HG03280 (cell line): ENCODE measurements at regions not wholly inside any gene's neighbourhood (a gene's known extent, or its start where the extent isn't known, plus 50 kb on each side); places are given as distances from the start of the nearest gene placed in this dataset.

Source experiments
- ATAC-seq: cut with Tn5 transposase; IDR thresholded peaks from one replicate; pipeline ENCODE4 v1.9.1; 2021; ENCODE audit warnings: mild to moderate bottlenecking, moderate library complexity; ENCODE audit not compliant: unreplicated experiment

GRCh38 chr3:117161816-117162215, 452.2 kb downstream of the TUSC7 start:
- no peak for ATAC-seq

DNA sequence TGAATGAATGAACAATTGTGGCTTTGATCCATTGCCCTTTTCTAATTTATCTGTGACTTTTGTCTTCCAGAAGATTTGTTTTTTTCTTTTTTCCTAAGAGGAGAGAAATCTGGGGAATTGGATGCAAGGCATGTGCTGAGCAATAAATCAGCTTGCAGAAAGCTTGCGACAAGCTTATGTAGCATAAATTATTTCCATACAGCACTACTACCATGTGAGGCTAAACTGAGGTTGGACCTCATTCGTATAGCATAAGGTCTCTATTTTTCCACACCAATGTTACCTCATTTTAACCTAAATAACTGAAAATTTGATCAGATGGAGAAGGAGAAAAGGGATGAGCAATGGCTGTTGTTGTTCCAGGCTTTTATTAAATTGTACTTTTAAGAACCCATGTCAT, 455.6 kb downstream of the TUSC7 start:
- no peak for ATAC-seq

- no peak for ATAC-seq
These were observed 456.0 kb downstream of the TUSC7 start for GRCh38 chr3:117165601-117166051.

- ATAC-seq: no peak
These were observed 459.3 kb downstream of the TUSC7 start for GRCh38 chr3:117168896-117169295.

DNA sequence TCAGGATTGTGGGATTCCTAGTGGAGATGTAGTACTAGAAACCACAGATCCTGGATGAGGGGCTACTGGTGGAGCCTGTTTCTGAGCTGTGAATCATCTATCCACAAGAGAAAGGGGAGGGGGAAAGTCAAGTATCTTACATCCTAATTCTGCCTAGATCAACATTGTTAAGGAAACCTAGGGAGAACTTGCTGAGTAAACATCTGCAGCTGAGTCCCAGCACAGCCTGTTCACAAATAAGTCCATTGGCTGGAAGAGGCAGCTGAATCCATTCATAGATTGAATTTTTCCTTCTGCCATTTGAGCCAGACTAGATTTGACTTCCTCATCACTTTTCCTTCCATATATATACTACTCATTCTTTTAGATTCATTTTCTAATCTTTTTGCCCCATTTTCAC, 460.5 kb downstream of the TUSC7 start:
- no peak for ATAC-seq

DNA sequence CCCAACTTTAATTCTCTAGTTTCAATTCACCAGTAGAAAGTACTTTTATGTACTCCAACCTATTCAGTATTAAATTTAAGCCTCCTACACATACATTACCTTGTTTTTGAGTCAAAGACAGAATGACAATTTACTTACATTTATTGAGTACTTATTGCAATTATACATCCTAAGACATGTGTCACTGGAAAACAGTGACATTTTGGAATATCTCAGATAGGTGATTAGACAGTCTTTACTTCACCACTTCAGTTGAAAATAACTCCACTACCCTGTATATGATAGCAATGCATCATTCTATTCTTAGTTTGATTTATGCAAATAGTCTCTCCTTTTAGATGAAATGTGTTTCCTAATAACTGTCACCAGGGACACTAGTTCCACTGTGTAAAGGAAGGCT, 461.5 kb downstream of the TUSC7 start:
- no peak for ATAC-seq

DNA sequence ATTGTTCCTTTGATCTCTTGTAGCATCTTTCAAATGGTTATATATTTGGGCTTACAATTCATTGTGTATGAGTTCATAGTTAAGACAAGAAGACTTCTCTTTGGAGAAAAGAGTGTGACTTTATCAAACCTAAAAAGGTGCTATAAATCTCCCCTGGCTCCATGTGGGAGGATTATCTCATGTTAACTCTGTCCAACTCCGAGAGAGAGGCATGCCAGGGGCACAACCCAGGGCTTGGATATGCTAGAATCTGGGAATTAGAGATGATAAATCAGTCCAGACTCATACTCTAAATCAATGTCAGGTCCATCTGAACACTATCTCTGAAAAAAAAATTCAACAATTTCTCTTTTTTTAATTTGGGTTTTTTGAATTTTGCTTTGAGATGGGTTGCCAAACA, 462.8 kb downstream of the TUSC7 start:
- ATAC-seq: no peak

- ATAC-seq: no peak
These were observed 471.6 kb downstream of the TUSC7 start for GRCh38 chr3:117181222-117181621.

DNA sequence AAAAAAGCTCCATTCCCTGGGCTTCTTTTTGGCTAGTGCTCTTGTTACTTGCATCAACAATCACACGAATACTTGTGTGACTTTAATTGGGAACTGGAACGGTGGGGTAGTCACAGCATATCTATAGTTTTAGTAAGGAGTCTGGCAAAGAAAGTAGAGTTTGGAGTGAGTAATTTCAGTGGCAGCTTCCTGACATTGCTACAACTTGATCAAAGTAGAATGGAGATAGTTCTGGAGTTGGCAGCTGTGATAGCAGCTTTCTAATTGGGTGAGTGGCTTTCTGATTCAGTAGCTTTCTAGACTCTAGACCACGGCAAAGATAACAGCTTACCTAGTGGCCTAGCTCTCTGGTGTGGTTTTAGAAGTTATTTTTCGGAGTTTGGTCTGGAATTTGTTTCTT, 475.0 kb downstream of the TUSC7 start:
- ATAC-seq: no peak

- ATAC-seq: no peak
These were observed 481.7 kb downstream of the TUSC7 start for GRCh38 chr3:117191245-117191644.

GRCh38 chr3:117192888-117193287, 483.3 kb downstream of the TUSC7 start:
- ATAC-seq: no peak

GRCh38 chr3:117193390-117193789, 483.8 kb downstream of the TUSC7 start:
- ATAC-seq: no peak

DNA sequence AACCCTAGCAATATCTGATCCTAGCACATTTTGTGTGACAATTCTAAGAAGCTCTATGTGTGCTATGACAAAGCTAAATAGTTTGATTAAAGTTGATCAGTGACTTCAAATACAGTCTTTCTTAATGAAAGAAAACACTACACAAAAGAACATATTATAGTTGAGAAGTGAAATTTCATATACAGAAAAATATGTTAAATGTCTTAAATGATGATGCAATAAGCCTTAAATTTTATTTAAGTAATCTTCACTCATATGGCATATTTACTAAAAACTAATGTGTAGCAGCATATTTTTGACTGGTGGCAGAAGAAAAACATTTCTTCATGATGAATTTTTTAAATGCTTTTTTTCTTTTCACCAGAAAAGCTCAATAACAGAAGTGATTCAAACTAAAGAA, 485.5 kb downstream of the TUSC7 start:
- no peak for ATAC-seq

DNA sequence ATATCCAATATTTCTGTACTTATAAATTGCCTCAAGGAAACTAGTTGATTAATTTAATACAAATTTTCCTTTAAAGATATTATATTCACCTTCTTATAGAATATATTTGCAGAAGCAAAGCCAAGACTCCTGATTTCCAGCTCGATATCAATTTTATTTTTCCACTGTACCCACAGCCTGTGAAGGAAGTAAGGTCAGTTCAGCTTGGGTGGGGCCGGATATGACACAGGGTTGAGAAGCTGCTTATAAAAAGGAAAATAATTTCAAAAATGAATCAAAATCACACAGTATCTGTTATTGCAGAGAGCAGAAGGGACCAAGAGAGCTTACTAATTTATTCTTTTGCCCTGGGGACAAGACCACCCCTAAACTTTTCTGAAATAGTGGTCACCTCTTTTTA, 491.4 kb downstream of the TUSC7 start:
- ATAC-seq: no peak

DNA sequence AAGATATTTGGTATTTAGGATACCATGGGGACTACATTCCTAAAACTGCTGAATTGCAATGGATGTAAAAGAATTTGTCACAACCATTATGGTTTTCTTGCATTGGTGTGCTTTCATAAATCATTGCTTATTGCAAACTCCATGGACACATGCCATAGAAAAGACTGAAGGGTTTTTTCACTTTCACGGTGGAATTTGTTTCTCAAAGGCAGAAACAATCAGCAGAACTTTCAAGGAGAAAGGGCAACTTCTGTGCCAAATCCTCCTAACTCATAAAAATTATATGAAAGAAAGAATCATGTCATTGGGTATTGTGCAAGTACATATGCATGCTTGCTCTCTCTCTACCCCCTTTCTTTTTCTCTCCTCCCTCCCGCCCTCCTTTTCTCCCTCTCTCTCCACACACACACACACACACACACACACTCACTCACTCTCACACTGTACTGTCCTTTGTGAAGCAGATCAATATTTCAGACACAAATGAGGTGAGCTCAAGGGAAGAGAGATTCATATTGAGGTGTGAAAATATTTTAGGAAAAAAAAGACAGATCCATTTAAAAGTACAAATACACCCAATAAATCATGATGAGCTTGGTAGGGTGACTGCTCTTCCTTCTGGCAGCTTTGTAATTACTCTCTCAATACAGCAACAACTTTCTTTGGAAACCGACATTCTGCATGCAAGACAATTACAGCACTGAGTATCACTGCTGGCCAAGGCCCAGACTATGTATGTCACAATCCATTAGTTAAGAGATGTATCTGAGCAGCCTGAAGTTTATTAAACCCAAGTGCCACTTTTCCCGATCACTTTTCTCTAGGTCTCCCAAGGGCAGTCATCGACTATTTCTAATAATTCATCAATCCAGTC, 492.6 kb downstream of the TUSC7 start:
- no peak for ATAC-seq

- no peak for ATAC-seq
These were observed 507.8 kb downstream of the TUSC7 start for GRCh38 chr3:117217355-117217754.

DNA sequence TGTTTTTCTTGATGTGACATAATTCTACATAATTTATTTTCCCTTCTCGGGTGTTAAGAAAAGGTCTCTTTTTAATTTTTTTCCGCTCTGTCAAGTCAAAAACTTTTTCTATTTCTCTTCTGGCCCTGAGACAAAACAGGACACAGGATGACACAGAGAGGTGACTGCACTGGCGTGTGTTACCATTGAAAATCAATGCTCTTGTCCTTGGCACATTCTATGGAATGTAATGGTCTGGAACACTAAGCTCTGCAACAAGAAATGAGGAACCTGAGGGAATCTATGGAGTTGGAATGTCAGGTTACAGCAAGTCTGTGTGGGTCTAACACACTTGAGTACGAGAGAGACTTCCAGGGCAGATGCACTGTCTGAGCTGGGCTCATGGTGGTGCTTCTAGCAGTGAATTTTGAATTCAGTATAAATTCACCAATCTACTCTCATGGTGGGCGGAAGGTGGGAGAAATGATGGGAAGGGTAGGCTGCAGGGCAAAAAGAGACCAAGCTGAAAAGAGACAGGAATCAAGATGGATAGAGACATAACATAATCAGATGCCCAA, 508.3 kb downstream of the TUSC7 start:
- no peak for ATAC-seq

GRCh38 chr3:117218641-117219048, 509.1 kb downstream of the TUSC7 start:
- ATAC-seq: no peak

- no peak for ATAC-seq
These were observed 509.7 kb downstream of the TUSC7 start for GRCh38 chr3:117219296-117219695.

- ATAC-seq: no peak
These were observed 517.4 kb downstream of the TUSC7 start for GRCh38 chr3:117226932-117227331.

DNA sequence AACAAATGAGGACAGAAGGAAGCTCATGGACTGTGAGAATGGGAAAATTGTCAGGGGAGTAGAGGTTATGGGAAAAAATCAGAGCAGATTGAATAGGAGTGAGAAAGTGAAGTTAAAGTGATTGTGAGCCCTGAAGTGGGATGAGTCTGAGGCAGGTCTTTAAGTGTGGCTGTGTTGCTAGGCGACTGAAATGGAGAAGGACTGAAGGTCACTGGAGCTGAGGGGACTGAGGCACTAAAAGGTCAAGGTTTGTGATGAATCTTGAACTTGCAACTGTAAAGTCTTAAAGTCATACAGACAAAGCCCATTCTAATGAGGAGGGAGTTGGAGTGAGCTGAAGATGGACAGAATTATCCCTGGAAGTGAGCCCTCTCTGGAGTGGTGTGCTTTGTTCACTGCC, 518.9 kb downstream of the TUSC7 start:
- no peak for ATAC-seq

- no peak for ATAC-seq
These were observed 521.3 kb downstream of the TUSC7 start for GRCh38 chr3:117230924-117231323.

DNA sequence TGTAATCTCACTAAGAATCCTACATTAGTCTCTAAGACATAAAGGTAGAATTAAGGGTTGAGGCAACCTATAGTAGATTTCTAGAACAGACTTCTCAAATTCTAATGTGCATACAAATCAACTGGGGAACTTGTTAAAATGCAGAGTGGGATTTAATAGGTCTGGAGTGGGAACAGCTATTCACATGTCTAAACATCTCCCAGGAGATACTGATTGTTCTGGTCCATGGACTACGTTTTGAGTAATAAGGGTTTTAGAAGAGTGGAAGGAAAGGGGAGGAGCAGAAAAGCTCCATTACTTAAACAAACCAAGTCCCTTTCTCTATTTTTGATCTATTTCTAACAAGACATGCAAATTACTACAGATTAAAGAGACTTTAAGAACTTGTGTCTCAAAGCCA, 524.8 kb downstream of the TUSC7 start:
- ATAC-seq: no peak
